ENCODE measurements at regions not wholly inside any gene's neighbourhood (a gene's known extent, or its start where the extent isn't known, plus 50 kb on each side); places are given as distances from the start of the nearest gene placed in this dataset.

DNA sequence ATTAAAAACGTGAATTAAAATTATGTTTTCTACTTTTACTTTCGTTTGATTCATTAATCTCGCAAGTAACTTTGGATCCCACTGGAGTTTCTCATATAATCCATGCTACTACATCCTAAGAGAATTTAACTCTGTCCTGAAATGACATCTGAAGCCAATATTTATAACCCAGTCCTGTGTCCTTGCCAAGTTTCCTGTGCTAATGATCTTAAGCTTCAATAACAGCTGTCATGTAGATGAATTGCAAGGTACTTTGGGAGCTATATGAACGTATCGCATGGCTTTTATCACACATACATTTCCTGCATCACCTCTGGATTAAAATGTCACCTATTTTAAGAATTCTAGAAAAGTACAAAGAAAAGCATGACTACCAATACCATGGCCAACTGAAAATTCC, 833.8 kb upstream of the CITED2 start:
- no peaks in the 10 kb centered on the region for H3K79me1 ChIP-seq (replicated peaks; ENCODE audit: low read length, poor library complexity, severe bottlenecking)
- no peak overlapping the region for H4K91ac ChIP-seq (ENCODE audit: low read length)
- peak overlapping the region in 1 of 2 experiments; percentile 64 for H3K4me3 ChIP-seq (ENCODE audit: insufficient read depth in 1 of 2, low read depth in 1 of 2, low read length in 2 of 2)
- H4K8ac ChIP-seq (ENCODE audit: low read length), result no peak overlapping the region
- H3K27me3 ChIP-seq (ENCODE audit: control insufficient read depth in 1 of 2, insufficient read depth in 1 of 2, low read length in 2 of 2), result no peaks in the 10 kb centered on the region
- no peaks in the 10 kb centered on the region for H3K36me3 ChIP-seq (ENCODE audit: control insufficient read depth in 1 of 2, insufficient read depth in 2 of 2, low read depth in 1 of 2, low read length in 2 of 2)
- no peak overlapping the region for H3K14ac ChIP-seq (ENCODE audit: low read length in 2 of 2)
- peak overlapping the region; percentile 80 for H3K9ac ChIP-seq (ENCODE audit: low read length)
- DNase-seq, result peak; percentile 10
- no peaks in the 10 kb centered on the region for H3K4me1 ChIP-seq (ENCODE audit: control insufficient read depth, insufficient read depth, low read depth, low read length)
- H3K4me2 ChIP-seq (ENCODE audit: low read length, poor library complexity, severe bottlenecking), result no peak overlapping the region
- no peak overlapping the region for H2AK5ac ChIP-seq (ENCODE audit: low read length, severe bottlenecking)
- H3K9me3 ChIP-seq (ENCODE audit: control insufficient read depth, low read length), result peaks cover 4% of the 10 kb centered on the region
- H3K23ac ChIP-seq (ENCODE audit: low read length in 2 of 2), result no peak overlapping the region
- no peak overlapping the region for H2AFZ ChIP-seq (ENCODE audit: low read depth, low read length)
- H2BK12ac ChIP-seq (ENCODE audit: low read length in 2 of 2), result no peak overlapping the region
- H2BK5ac ChIP-seq (ENCODE audit: low read depth, low read length, poor library complexity, severe bottlenecking), result no peak overlapping the region
- 49% methylated on average over 5 of the region's 5 CpGs for WGBS
- H3K18ac ChIP-seq (ENCODE audit: low read depth in 1 of 2, low read length in 2 of 2), result no peak overlapping the region
- H3K4ac ChIP-seq (ENCODE audit: low read depth in 1 of 2, low read length in 2 of 2), result no peak overlapping the region
- H3K27ac ChIP-seq (ENCODE audit: low read length, poor library complexity, severe bottlenecking), result no peak overlapping the region
- no peak overlapping the region for H2BK15ac ChIP-seq (ENCODE audit: low read depth, poor library complexity, severe bottlenecking)
- no peak overlapping the region for H2BK120ac ChIP-seq (ENCODE audit: low read depth, low read length)

DNA sequence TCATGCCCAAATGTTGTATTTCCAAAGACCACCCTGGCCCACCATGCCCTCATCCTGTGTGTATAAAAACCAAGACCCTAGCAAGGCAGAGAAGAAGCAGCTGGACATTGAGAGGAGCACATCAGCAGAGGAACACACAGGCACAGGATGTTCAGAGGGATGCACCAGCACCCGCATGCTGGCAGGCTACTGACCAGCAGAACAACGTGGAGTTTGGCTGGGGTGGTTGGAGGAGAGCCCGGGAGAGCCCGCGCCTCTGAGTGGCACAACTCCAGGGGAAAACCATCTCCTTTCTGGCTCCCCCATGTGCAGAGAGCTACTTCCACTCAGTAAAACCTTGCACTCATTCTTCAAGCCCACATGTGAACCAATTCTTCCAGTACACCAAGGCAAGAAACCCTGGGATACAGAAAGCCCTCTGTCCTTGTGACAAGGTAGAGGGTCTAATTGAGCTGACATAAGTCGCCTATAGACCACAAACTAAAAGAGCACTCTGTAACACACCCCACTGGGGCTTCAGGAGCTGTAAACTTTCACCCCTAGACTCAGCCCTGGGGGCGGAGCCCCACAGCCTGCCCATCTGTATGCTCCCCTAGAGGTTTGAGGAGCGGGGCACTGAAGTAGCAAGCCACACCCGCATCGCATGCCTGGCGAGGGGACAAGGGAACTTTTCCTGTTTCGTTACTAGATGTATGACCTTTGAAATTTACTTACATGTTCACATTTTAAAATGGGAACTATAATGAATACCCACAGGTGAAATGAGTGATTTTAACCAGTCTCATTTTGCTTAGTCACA, 831.5 kb upstream of the CITED2 start:
- Histone ChIP-seq H2BK12ac (ENCODE audit: low read length in 2 of 2) (peak overlapping the region; percentile 7 to 96), H3K79me1 (replicated peaks; ENCODE audit: low read length, poor library complexity, severe bottlenecking) (no peaks in the 10 kb centered on the region), H2BK5ac (ENCODE audit: low read depth, low read length, poor library complexity, severe bottlenecking) (no peak overlapping the region), H3K27me3 (ENCODE audit: control insufficient read depth in 1 of 2, insufficient read depth in 1 of 2, low read length in 2 of 2) (no peaks in the 10 kb centered on the region), H3K23ac (ENCODE audit: low read length in 2 of 2) (no peak overlapping the region), H3K4me3 (ENCODE audit: insufficient read depth in 1 of 2, low read depth in 1 of 2, low read length in 2 of 2) (no peak overlapping the region), H3K4me1 (ENCODE audit: control insufficient read depth, insufficient read depth, low read depth, low read length) (no peaks in the 10 kb centered on the region), H3K18ac (ENCODE audit: low read depth in 1 of 2, low read length in 2 of 2) (peak overlapping the region; percentile 65 to 97), H3K9ac (ENCODE audit: low read length) (no peak overlapping the region), H3K4me2 (ENCODE audit: low read length, poor library complexity, severe bottlenecking) (no peak overlapping the region), H2AFZ (ENCODE audit: low read depth, low read length) (no peak overlapping the region), H3K4ac (ENCODE audit: low read depth in 1 of 2, low read length in 2 of 2) (peak overlapping the region; percentile 15 to 94), H3K14ac (ENCODE audit: low read length in 2 of 2) (peak overlapping the region in 1 of 2 experiments; percentile 79), H3K36me3 (ENCODE audit: control insufficient read depth in 1 of 2, insufficient read depth in 2 of 2, low read depth in 1 of 2, low read length in 2 of 2) (no peaks in the 10 kb centered on the region), H3K27ac (ENCODE audit: low read length, poor library complexity, severe bottlenecking) (no peak overlapping the region), H2BK15ac (ENCODE audit: low read depth, poor library complexity, severe bottlenecking) (peak overlapping the region; percentile 92), H2AK5ac (ENCODE audit: low read length, severe bottlenecking) (no peak overlapping the region), H4K8ac (ENCODE audit: low read length) (peak overlapping the region; percentile 20), H2BK120ac (ENCODE audit: low read depth, low read length) (peak overlapping the region; percentile 44), H4K91ac (ENCODE audit: low read length) (peak overlapping the region; percentile 20), H3K9me3 (ENCODE audit: control insufficient read depth, low read length) (no peaks in the 10 kb centered on the region)
- no peak for DNase-seq
- WGBS, result 95% methylated on average over 8 of the region's 12 CpGs

DNA sequence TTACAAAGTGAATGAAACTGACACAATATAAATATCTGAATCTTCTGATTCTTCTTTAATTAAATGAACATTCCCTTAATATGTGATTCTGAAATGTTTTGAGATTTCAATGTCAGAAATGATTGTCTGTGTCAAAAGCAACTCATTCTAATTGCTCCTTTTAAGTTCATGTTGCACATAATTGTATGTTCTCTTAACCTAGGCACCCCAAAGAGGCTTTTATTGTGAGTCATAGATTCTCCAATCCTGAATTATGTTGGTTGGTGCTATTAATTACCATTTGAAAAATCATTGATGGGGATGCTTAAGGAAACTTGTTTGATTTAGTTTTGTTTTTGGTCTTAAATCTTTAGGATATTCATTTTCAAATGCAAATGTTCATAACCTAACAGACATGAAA, 829.7 kb upstream of the CITED2 start:
- Histone ChIP-seq H2AFZ (ENCODE audit: low read depth, low read length) (no peak overlapping the region), H3K4me2 (ENCODE audit: low read length, poor library complexity, severe bottlenecking) (no peak overlapping the region), H2BK5ac (ENCODE audit: low read depth, low read length, poor library complexity, severe bottlenecking) (no peak overlapping the region), H3K27me3 (ENCODE audit: control insufficient read depth in 1 of 2, insufficient read depth in 1 of 2, low read length in 2 of 2) (no peaks in the 10 kb centered on the region), H3K79me1 (replicated peaks; ENCODE audit: low read length, poor library complexity, severe bottlenecking) (no peaks in the 10 kb centered on the region), H3K36me3 (ENCODE audit: control insufficient read depth in 1 of 2, insufficient read depth in 2 of 2, low read depth in 1 of 2, low read length in 2 of 2) (no peaks in the 10 kb centered on the region), H3K4ac (ENCODE audit: low read depth in 1 of 2, low read length in 2 of 2) (no peak overlapping the region), H2AK5ac (ENCODE audit: low read length, severe bottlenecking) (no peak overlapping the region), H2BK120ac (ENCODE audit: low read depth, low read length) (no peak overlapping the region), H3K4me3 (ENCODE audit: insufficient read depth in 1 of 2, low read depth in 1 of 2, low read length in 2 of 2) (no peak overlapping the region), H3K4me1 (ENCODE audit: control insufficient read depth, insufficient read depth, low read depth, low read length) (no peaks in the 10 kb centered on the region), H3K23ac (ENCODE audit: low read length in 2 of 2) (no peak overlapping the region), H2BK12ac (ENCODE audit: low read length in 2 of 2) (no peak overlapping the region), H2BK15ac (ENCODE audit: low read depth, poor library complexity, severe bottlenecking) (no peak overlapping the region), H3K14ac (ENCODE audit: low read length in 2 of 2) (no peak overlapping the region), H3K27ac (ENCODE audit: low read length, poor library complexity, severe bottlenecking) (no peak overlapping the region), H4K8ac (ENCODE audit: low read length) (no peak overlapping the region), H4K91ac (ENCODE audit: low read length) (no peak overlapping the region), H3K9ac (ENCODE audit: low read length) (no peak overlapping the region), H3K9me3 (ENCODE audit: control insufficient read depth, low read length) (no peaks in the 10 kb centered on the region), H3K18ac (ENCODE audit: low read depth in 1 of 2, low read length in 2 of 2) (no peak overlapping the region)
- DNase-seq, result no peak

DNA sequence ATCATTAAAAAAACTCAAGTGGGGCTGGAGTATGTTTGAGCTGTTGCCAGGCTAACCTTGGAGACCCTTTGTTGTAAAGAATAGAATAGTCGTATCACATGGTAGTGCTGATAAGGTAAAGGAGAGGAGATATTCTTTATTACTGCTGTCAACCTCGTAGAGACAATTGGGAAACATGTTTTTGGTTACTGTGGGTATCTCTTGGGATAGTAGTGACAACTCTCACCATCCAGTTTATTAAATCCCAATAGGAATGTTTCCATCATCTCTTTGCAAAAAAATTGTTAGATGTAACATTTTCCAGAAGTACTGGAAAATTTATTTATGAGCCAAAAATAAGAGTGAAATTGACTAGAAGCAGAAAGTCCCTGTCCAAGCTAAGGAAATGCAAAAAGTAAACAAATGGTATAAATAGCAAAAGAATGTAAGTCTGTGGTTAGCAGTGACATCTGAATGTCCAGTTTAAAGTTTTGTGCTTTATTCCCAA, 829.3 kb upstream of the CITED2 start:
- no peak overlapping the region for H2BK12ac ChIP-seq (ENCODE audit: low read length in 2 of 2)
- H2BK120ac ChIP-seq (ENCODE audit: low read depth, low read length), result peak overlapping the region; percentile 34
- peak overlapping the region in 1 of 2 experiments; percentile 54 for H3K18ac ChIP-seq (ENCODE audit: low read depth in 1 of 2, low read length in 2 of 2)
- H3K27me3 ChIP-seq (ENCODE audit: control insufficient read depth in 1 of 2, insufficient read depth in 1 of 2, low read length in 2 of 2), result no peaks in the 10 kb centered on the region
- no peak overlapping the region for H3K14ac ChIP-seq (ENCODE audit: low read length in 2 of 2)
- H3K9me3 ChIP-seq (ENCODE audit: control insufficient read depth, low read length), result no peaks in the 10 kb centered on the region
- H3K27ac ChIP-seq (ENCODE audit: low read length, poor library complexity, severe bottlenecking), result no peak overlapping the region
- WGBS, result 0% methylated on average over 1 of the region's 2 CpGs
- no peak overlapping the region for H3K4ac ChIP-seq (ENCODE audit: low read depth in 1 of 2, low read length in 2 of 2)
- H3K4me2 ChIP-seq (ENCODE audit: low read length, poor library complexity, severe bottlenecking), result no peak overlapping the region
- no peak overlapping the region for H3K9ac ChIP-seq (ENCODE audit: low read length)
- H3K36me3 ChIP-seq (ENCODE audit: control insufficient read depth in 1 of 2, insufficient read depth in 2 of 2, low read depth in 1 of 2, low read length in 2 of 2), result no peaks in the 10 kb centered on the region
- H4K8ac ChIP-seq (ENCODE audit: low read length), result no peak overlapping the region
- H3K23ac ChIP-seq (ENCODE audit: low read length in 2 of 2), result no peak overlapping the region
- no peak overlapping the region for H2AFZ ChIP-seq (ENCODE audit: low read depth, low read length)
- H2BK5ac ChIP-seq (ENCODE audit: low read depth, low read length, poor library complexity, severe bottlenecking), result no peak overlapping the region
- no peaks in the 10 kb centered on the region for H3K4me1 ChIP-seq (ENCODE audit: control insufficient read depth, insufficient read depth, low read depth, low read length)
- H3K4me3 ChIP-seq (ENCODE audit: insufficient read depth in 1 of 2, low read depth in 1 of 2, low read length in 2 of 2), result no peak overlapping the region
- DNase-seq, result peak; percentile 90
- no peaks in the 10 kb centered on the region for H3K79me1 ChIP-seq (replicated peaks; ENCODE audit: low read length, poor library complexity, severe bottlenecking)
- H2AK5ac ChIP-seq (ENCODE audit: low read length, severe bottlenecking), result no peak overlapping the region
- no peak overlapping the region for H4K91ac ChIP-seq (ENCODE audit: low read length)
- no peak overlapping the region for H2BK15ac ChIP-seq (ENCODE audit: low read depth, poor library complexity, severe bottlenecking)
